A549 (cell line): ENCODE measurements at regions not wholly inside any gene's neighbourhood (a gene's known extent, or its start where the extent isn't known, plus 50 kb on each side); places are given as distances from the start of the nearest gene placed in this dataset.

Experiments
- ATAC-seq, 2 experiments: fragments of 200-7000 bp in 1 of 2; fragments of >200 bp in 1 of 2; cut with Nextera tagmentation in 1 of 2; cut with Tn5 transposase in 1 of 2; 3 replicates each; pipeline versions ENCODE4 v1.8.0 to v1.9.1; 2018 to 2020; ENCODE audit warnings: mild to moderate bottlenecking in 1 of 2, moderate library complexity in 1 of 2
- CTCF ChIA-PET: fragments of 300-600 bp; sonication (Branson Sonifier 250); formaldehyde crosslinking; extraction: SDS; loops from one replicate; lab custom pipeline; 2021; ENCODE audit warnings: antibody characterized with exemption, inconsistent platforms; lab: Yijun Ruan, JAX
- POLR2A ChIA-PET: fragments of 350-600 bp; formaldehyde crosslinking; extraction: SDS; loops from one replicate; lab custom pipeline; 2021; ENCODE audit warnings: antibody characterized with exemption, inconsistent platforms; lab: Yijun Ruan, JAX
- DNase-seq, 2 experiments: peaks; one replicate each; pipeline versions ENCODE4 v3.0.0 to v3.0.0-alpha.2; 2011 to 2016; ENCODE audit warnings: low read depth in 1 of 2, low spot score in 1 of 2
- FAIRE-seq: peaks from 2 replicates; lab custom pipeline; 2011; peaks lifted over from hg19 to GRCh38; lab: Jason Lieb, UNC
- H3K27ac ChIP-seq, 2 experiments: fragments of >200 bp; sonication (Bioruptor Twin); formaldehyde crosslinking; 3 replicates each; pipeline ENCODE4 v1.5.1; 2016 to 2017
- H3K4me1 ChIP-seq: fragments of >200 bp; sonication (Bioruptor Twin); formaldehyde crosslinking; 3 replicates; pipeline ENCODE4 v1.6.1; 2016
- H3K4me2 ChIP-seq: fragments of >200 bp; sonication (Bioruptor Twin); formaldehyde crosslinking; 3 replicates; pipeline ENCODE4 v1.6.1; 2016
- H3K4me3 ChIP-seq: fragments of >200 bp; sonication (Bioruptor Twin); formaldehyde crosslinking; 3 replicates; pipeline ENCODE4 v1.5.1; 2016
- H3K9me3 ChIP-seq: fragments of >200 bp; sonication (Bioruptor Twin); formaldehyde crosslinking; 3 replicates; pipeline ENCODE4 v1.6.1; 2016
- ATOH8 ChIP-seq: fragments of 250-450 bp; sonication (Bioruptor Pico); IDR thresholded peaks from 2 replicates; pipeline ENCODE4 v1.5.0; 2020; ENCODE audit warnings: low read depth, mild to moderate bottlenecking, moderate library complexity
- BHLHE40 ChIP-seq: IDR thresholded peaks from 2 replicates; pipeline ENCODE4 v1.6.1; 2012; ENCODE audit warnings: low read depth, low read length, inconsistent platforms
- CBX2 ChIP-seq: fragments of 200-600 bp; sonication (generic); IDR thresholded peaks from 2 replicates; pipeline ENCODE4 v1.6.1; 2016; ENCODE audit warnings: low read depth, mild to moderate bottlenecking, borderline replicate concordance
- CBX8 ChIP-seq: fragments of 200-600 bp; sonication (generic); IDR thresholded peaks from 2 replicates; pipeline ENCODE4 v1.6.1; 2016
- CEBPB ChIP-seq, 2 experiments: fragments of >200 bp in 1 of 2; sonication (Bioruptor Twin) in 1 of 2; formaldehyde crosslinking in 1 of 2; IDR thresholded peaks; 2 replicates each; pipeline ENCODE4 v1.6.1; 2012 to 2016
- CHD2 ChIP-seq: fragments of 150-350 bp; IDR thresholded peaks from 2 replicates; pipeline ENCODE4 v1.6.1; 2014; ENCODE audit warnings: low read length; ENCODE audit not compliant: partially characterized antibody
- CTCF ChIP-seq: fragments of >200 bp; sonication (Bioruptor Twin); formaldehyde crosslinking; IDR thresholded peaks from 3 replicates; pipeline ENCODE4 v1.5.1; 2016
- EHMT2 ChIP-seq: fragments of 200-600 bp; sonication (generic); IDR thresholded peaks from 2 replicates; pipeline ENCODE4 v1.6.1; 2016; ENCODE audit warnings: antibody characterized with exemption, low read depth, mild to moderate bottlenecking, moderate library complexity
- HOXA7 ChIP-seq: fragments of 250-450 bp; sonication (Bioruptor Pico); IDR thresholded peaks from 2 replicates; pipeline ENCODE4 v1.5.0; 2020; ENCODE audit warnings: mild to moderate bottlenecking, moderate library complexity
- JUN ChIP-seq, 2 experiments: fragments of >200 bp; sonication (Bioruptor Twin); formaldehyde crosslinking; IDR thresholded peaks; 2 replicates in 1 of 2; 3 replicates in 1 of 2; pipeline ENCODE4 v1.6.1; 2016 to 2017
- JUNB ChIP-seq: fragments of >200 bp; sonication (Bioruptor Twin); formaldehyde crosslinking; IDR thresholded peaks from 2 replicates; pipeline ENCODE4 v1.6.1; 2016
- PBX3 ChIP-seq: IDR thresholded peaks from 2 replicates; pipeline ENCODE4 v1.6.1; 2012
- PHF8 ChIP-seq: fragments of 200-600 bp; sonication (generic); IDR thresholded peaks from 2 replicates; pipeline ENCODE4 v1.6.1; 2016; ENCODE audit warnings: low read depth, mild to moderate bottlenecking, antibody characterized with exemption, moderate library complexity, borderline replicate concordance
- REST ChIP-seq: fragments of 200-600 bp; sonication (generic); IDR thresholded peaks from 2 replicates; pipeline ENCODE4 v1.6.1; 2016; ENCODE audit warnings: antibody characterized with exemption, mild to moderate bottlenecking, moderate library complexity
- RNF2 ChIP-seq: fragments of 200-600 bp; sonication (generic); IDR thresholded peaks from 2 replicates; pipeline ENCODE4 v1.6.1; 2016; ENCODE audit warnings: low read depth, mild to moderate bottlenecking, antibody characterized with exemption, moderate library complexity, borderline replicate concordance
- SMC3 ChIP-seq: fragments of >200 bp; sonication (Bioruptor Twin); formaldehyde crosslinking; IDR thresholded peaks from 3 replicates; pipeline ENCODE4 v1.6.1; 2018; ENCODE audit warnings: inconsistent platforms
- TFCP2L1 ChIP-seq: fragments of 250-450 bp; sonication (Bioruptor Pico); IDR thresholded peaks from 2 replicates; pipeline ENCODE4 v1.5.0; 2021; ENCODE audit warnings: mild to moderate bottlenecking
- TP53 ChIP-seq: fragments of 250-450 bp; sonication (Bioruptor Pico); IDR thresholded peaks from 2 replicates; pipeline ENCODE4 v1.5.0; 2021; ENCODE audit warnings: mild to moderate bottlenecking, moderate library complexity
- ZFP36 ChIP-seq: fragments of 450-650 bp; IDR thresholded peaks from 2 replicates; pipeline ENCODE4 v1.6.1; 2014; ENCODE audit warnings: borderline replicate concordance; ENCODE audit not compliant: partially characterized antibody
- WGBS: methylation state at CpG from one replicate; pipeline ENCODE4 v1.1.6; 2017; ENCODE audit errors: missing lambda C conversion rate; 5-methylcytosine and 5-hydroxymethylcytosine counted together

- TF ChIP-seq ZFP36: no peak
- no peak for TF ChIP-seq PBX3
- TF ChIP-seq PHF8: no peak
- no peak for TF ChIP-seq TFCP2L1 (CRISPR knock-in tag)
- TF ChIP-seq, all 56 proteins: peak for 0
Measured at GRCh38 chr5:109522404-109522803, 112.6 kb upstream of the PJA2 start (continued).

GRCh38 chr5:109519416-109519815 lies 109.6 kb upstream of the PJA2 start:
- CTCF ChIA-PET: no interaction called here
- Histone ChIP-seq H3K4me1 (no peaks in the 10 kb centered on the region), H3K4me2 (no peak overlapping the region), H3K4me3 (no peak overlapping the region), H3K9me3 (no peaks in the 10 kb centered on the region), H3K27ac (no peak overlapping the region)
- WGBS: 7% methylated on average over 3 of the region's 3 CpGs
- POLR2A ChIA-PET: no interaction called here
- TF ChIP-seq HOXA7: no peak
- no peak for DNase-seq
- no peak for FAIRE-seq
- ATAC-seq: no peak

GRCh38 chr5:109516390-109516789 lies 106.6 kb upstream of the PJA2 start:
- no peak overlapping the region for H3K4me2 ChIP-seq
- no peak overlapping the region for H3K27ac ChIP-seq
- DNase-seq (no peak), FAIRE-seq (no peak), ATAC-seq (no peak)
- CTCF ChIA-PET: no interaction called here
- H3K4me1 ChIP-seq: no peaks in the 10 kb centered on the region
- POLR2A ChIA-PET: no interaction called here
- WGBS: 10% methylated on average over 2 of the region's 2 CpGs
- no peaks in the 10 kb centered on the region for H3K9me3 ChIP-seq
- H3K4me3 ChIP-seq: no peak overlapping the region
- no peak for TF ChIP-seq HOXA7
- no peak for TF ChIP-seq SMC3
- no peak for TF ChIP-seq CBX8
- no peak for TF ChIP-seq BHLHE40
- no peak for TF ChIP-seq JUNB
- TF ChIP-seq EHMT2: no peak
- no peak for TF ChIP-seq ATOH8 (CRISPR knock-in tag)
- TF ChIP-seq JUN (IDR thresholded peaks at IDR 0.05): no peak
- TF ChIP-seq TP53 (CRISPR knock-in tag): no peak
- TF ChIP-seq PBX3: no peak
- no peak for TF ChIP-seq CHD2
- TF ChIP-seq RNF2: no peak
- no peak for TF ChIP-seq CBX2
- TF ChIP-seq CTCF: no peak
- no peak for TF ChIP-seq REST
- no peak for TF ChIP-seq CEBPB (IDR thresholded peaks at IDR 0.05)
